Occipital lobe (tissue), 1 donor: ENCODE measurements at regions not wholly inside any gene's neighbourhood (a gene's known extent, or its start where the extent isn't known, plus 50 kb on each side); places are given as distances from the start of the nearest gene placed in this dataset.

ENCODE experiments used
- DNase-seq: peaks from one replicate; lab custom pipeline; 2025; lab: John Stamatoyannopoulos, UW

GRCh38 chr12:84604551-84604950, 308.0 kb downstream of the SLC6A15 start:
- DNase-seq: no peak

DNA sequence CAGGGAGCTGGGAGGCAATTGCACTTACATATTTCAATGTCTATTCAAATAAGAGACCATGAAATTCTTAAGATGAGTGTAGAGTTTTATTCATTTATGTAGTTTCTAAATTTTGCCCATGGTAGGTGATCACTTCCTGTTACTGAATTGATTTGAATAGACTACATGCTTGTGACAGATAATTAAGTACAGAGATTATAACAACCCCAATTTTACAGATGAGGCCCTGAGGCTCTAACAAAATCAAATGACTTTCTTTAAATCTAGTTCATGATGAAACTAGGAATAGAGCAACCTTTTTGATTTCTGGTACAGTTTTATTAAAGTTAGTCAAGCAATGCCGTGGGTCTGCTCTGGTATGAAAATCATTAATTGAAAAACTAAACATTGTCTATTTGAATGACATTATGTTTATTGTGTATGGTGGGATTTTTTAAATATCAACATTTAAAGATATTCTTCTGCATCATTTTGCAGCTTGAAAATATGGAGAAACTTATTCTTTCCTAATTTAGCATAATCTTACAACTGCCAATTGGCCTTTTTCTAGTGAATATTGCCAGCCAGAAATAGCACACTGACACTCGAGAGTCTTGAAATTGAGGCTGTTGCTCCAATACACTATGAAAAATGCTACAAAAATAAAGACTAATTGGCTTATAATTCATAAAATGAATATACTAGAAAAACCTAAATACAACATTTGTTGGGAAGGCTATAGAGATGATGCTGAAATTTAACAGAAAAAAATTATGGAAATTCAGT, 308.9 kb downstream of the SLC6A15 start:
- no peak for DNase-seq

DNA sequence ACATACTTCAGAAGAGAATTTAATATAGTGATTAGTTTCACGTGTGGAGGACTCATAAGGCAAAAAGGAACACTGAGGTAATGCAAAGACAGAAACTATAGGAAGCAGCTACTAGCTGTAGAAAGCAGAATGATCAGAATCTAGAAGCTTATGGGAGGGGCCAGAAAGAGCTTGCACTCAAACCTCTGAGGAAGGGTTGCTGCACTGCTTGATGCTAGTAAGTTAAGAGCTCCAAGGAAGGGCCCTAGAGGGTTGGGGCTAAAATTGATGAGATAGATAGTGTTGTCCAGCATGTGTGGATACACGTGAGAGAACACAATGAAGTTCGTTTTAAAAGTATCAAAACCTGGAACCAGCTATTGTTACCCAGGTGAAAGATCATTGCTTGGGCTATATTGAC, 311.1 kb downstream of the SLC6A15 start:
- DNase-seq: no peak

- DNase-seq: no peak
Observed at GRCh38 chr12:84599539-84599938, 313.1 kb downstream of the SLC6A15 start.

DNA sequence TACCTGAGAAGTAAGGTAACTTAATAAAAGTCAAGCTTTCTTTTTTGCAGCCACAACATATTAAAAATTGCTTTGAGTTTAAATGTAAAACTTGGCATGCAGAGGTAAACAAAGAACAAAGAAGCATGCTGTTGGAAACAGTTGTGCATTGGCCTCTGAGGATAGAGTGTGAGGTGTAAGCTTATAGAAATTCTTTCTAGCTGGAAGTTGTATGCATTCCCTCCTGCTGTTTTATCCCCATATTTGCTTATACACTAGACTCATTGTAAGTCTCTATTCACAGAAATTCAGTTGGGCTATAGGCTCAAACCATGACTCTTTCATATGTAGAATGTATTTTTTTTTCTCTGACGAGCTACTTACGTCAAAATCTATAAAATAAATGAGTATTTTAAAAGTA, 316.3 kb downstream of the SLC6A15 start:
- no peak for DNase-seq

GRCh38 chr12:84594157-84594556, 318.4 kb downstream of the SLC6A15 start:
- no peak for DNase-seq

DNA sequence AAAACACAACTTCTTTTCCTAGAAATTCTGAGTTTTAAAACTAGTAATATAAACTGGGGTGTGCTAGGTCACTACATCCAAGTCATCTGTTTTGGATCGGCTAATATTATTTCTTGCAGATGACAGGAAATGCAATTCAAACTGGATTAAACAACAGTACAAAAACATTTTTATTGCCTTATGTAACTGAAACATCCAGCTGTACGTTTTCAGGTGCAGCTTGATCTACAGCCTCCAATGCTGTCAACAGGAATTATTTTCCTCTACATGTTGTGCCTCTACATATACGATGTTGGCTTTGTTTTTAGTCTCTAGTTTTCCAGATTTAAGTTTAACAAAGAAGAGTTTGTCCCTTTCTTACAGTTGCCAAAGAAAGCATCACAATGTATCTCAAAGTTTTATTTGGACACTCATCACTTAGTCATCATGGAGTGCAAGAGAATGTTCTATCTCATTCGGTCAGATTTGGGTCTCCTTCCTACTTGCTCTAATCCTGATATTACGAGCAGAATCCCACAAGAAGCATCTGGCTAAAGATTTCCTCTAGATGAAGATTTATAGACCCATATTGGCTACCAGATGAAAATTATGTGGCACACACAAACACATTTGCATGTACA, 326.7 kb downstream of the SLC6A15 start:
- no peak for DNase-seq

DNA sequence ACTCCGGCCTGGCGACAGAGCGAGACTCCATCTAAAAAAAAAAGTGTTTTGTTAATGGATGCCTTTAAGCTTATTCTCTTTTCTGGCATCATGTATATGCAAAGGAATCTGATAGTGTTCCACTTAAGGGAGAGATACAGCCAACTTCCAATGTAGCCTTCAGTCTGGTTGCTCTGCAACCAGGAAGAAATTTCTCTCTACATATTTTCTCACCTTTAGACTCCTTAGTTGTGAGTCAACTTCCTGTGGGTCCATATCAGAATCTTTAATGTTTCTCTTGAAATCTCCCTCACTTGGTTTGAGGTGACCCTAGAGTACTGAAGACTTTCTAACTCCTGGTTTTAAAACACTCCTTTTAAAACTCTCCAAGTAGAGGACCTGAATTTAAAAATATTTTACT, 340.4 kb downstream of the SLC6A15 start:
- DNase-seq: no peak

DNA sequence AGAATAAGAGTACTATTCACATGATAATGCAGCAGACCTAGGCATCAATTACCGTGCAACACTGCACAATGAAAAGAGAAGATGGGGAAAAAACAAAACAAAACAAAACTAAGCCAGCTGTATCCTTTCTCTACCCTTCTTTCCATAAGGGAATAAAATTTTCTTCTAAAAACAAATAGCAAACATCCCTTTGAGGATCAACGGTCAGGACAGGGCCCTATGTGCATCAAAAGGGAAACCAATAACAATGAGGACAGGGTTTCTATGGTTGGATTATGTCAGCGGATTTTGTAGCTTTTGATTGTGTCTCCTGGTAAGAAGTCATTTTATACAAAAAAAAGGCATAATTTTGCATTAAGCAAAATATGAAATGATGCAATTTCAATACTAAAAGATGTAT, 350.3 kb downstream of the SLC6A15 start:
- DNase-seq: no peak

GRCh38 chr12:84561351-84561750, 351.2 kb downstream of the SLC6A15 start:
- DNase-seq: no peak

GRCh38 chr12:84554199-84554723, 358.3 kb downstream of the SLC6A15 start:
- DNase-seq: no peak

DNA sequence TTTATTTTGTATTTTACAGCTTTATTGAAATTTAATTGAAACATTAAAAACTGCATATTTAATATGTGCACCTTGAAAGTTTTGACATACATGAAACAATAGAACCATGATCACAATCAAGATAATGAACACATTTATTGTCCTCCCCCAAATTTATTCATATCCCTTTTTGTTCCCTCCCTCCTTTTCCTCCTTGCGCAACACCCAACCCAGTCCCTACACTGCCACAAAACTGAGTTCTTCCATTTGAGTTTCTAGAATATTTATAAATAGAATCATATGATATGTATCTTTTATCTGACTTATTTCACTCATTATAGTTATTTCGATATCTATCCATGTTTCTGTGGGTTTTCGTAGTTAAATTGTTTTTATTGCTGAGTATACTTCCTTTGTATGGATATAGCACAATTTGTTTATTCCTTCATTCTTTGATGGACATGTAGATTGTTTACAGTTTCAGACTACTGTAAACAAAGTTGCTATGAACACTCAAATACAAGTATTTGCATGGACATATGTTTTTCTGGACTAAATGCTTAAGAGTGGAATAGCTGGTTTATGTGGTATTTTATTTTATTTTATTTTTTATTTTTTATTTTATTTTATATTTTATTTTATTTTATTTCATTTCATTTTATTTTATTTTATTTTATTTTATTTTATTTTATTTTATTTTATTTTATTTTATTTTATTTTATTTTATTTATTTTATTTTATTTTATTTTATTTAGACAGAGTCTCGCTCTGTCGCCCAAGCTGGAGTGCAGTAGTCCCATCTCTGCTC, 359.1 kb downstream of the SLC6A15 start:
- no peak for DNase-seq

DNA sequence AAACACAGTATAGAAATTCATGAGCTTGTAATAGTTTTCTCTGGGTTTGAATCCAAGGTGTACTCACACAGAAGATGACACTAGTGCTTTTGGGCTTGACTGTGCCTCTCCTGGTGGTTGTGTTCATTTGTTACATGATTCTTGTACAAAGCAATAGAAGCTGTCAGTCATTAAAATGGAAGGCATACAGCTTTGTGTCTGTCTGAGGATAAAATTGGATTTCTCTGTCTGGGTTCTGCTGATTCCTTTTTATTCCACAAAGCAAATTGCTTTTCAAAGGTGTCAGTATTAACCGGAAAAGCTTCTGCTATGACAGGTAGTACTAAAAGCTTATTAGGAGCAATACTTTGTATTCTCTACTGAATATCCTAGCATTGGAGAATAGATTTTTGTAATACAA, 361.2 kb downstream of the SLC6A15 start:
- DNase-seq: no peak

GRCh38 chr12:84550518-84550917, 362.1 kb downstream of the SLC6A15 start:
- DNase-seq: no peak

GRCh38 chr12:84542289-84542688, 370.3 kb downstream of the SLC6A15 start:
- DNase-seq: no peak

DNA sequence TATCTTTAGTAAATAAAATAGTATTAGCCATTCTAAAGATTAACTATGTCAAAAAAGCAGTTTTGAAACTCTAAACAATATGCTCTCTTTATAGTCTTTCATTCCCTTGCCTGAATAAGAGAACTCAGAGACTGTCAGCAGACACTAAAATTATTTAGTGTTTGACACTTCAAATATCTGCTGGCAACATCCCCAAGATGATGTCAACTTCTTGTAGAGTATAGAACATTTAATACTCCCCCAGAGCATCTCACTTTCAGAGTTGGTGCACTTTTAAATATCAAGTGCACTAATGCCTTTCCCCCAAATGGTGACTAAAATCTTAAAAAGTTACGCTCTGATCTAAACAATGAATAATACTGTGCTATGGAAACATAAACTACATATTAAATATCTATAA, 374.9 kb downstream of the SLC6A15 start:
- DNase-seq: no peak

- DNase-seq: no peak
Observed at GRCh38 chr12:84512751-84513150, 399.8 kb downstream of the SLC6A15 start.

GRCh38 chr12:84508851-84509260, 403.7 kb downstream of the SLC6A15 start:
- DNase-seq: no peak

GRCh38 chr12:84507956-84508850, 404.4 kb downstream of the SLC6A15 start:
- no peak for DNase-seq

GRCh38 chr12:84506282-84506681, 406.3 kb downstream of the SLC6A15 start:
- no peak for DNase-seq
